ENCODE measurements at regions not wholly inside any gene's neighbourhood (a gene's known extent, or its start where the extent isn't known, plus 50 kb on each side); places are given as distances from the start of the nearest gene placed in this dataset.

DNA sequence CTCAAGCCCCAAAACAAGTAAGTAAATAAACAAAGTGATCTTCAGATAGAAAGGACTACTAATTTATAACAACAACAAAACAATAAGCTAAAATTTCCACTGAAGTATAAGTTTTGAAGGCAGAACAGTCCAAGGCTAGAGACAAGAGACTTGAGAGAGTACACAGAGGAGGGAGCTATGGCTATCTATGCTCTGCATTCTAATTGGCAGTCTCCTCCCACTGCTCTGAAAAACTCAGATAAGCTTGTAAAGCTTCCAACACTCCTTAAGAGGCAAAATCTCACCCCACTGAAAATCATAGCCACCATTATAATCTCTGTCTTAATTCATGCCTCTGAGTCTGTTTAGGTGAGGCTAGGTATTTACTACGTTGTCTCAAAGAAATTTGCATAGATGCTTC, 714.6 kb upstream of the LRATD1 start:
- WGBS = 91% methylated on average over 1 of the region's 1 CpG
- no peak for DNase-seq (ENCODE audit: extremely low spot score)
- Histone ChIP-seq H3K27ac (replicated peaks in 1 of 4) (no peak overlapping the region), H3K36me3 (no peaks in the 10 kb centered on the region), H3K9me3 (peaks cover 0 to 12% (median 0%) of the 10 kb centered on the region in 4 donors), H3K27me3 (no peaks in the 10 kb centered on the region), H3K4me1 (no peaks in the 10 kb centered on the region), H3K4me3 (no peak overlapping the region)
- TF ChIP-seq EP300 (IDR thresholded peaks at IDR 0.05) (no peak), POLR2A (IDR thresholded peaks at IDR 0.05; ENCODE audit: low read depth) (no peak), POLR2AphosphoS5 (IDR thresholded peaks at IDR 0.05) (no peak)
- TF ChIP-seq, protein P1, sequence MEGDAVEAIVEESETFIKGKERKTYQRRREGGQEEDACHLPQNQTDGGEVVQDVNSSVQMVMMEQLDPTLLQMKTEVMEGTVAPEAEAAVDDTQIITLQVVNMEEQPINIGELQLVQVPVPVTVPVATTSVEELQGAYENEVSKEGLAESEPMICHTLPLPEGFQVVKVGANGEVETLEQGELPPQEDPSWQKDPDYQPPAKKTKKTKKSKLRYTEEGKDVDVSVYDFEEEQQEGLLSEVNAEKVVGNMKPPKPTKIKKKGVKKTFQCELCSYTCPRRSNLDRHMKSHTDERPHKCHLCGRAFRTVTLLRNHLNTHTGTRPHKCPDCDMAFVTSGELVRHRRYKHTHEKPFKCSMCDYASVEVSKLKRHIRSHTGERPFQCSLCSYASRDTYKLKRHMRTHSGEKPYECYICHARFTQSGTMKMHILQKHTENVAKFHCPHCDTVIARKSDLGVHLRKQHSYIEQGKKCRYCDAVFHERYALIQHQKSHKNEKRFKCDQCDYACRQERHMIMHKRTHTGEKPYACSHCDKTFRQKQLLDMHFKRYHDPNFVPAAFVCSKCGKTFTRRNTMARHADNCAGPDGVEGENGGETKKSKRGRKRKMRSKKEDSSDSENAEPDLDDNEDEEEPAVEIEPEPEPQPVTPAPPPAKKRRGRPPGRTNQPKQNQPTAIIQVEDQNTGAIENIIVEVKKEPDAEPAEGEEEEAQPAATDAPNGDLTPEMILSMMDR (IDR thresholded peaks at IDR 0.05) = no peak
- intact Hi-C loops (cut with DNase I) = no loop called here

DNA sequence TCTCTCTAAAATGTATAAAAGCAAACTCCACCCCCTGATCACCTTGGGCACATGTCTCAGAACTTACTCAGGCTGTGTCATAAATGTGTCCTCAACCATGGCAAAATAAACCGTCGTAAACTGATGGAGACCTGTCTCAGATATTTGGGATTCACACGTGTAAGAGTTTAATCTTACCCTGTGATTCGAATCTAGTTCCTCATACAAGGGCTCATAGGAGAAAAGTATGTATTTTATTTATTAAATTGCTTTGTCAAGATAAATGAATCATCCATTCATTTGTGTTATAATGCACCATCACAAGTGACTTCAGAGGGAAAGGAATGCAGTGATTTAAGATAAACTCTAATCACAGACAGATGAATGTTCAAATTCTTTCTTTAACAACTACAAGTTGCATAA, 712.5 kb upstream of the LRATD1 start:
- TF ChIP-seq, protein P1 (IDR thresholded peaks at IDR 0.05) = no peak
- TF ChIP-seq POLR2A (IDR thresholded peaks at IDR 0.05; ENCODE audit: low read depth) (no peak), POLR2AphosphoS5 (IDR thresholded peaks at IDR 0.05) (no peak), EP300 (IDR thresholded peaks at IDR 0.05) (no peak)
- no peak for DNase-seq (ENCODE audit: extremely low spot score)
- Histone ChIP-seq H3K36me3 (no peaks in the 10 kb centered on the region), H3K4me1 (no peaks in the 10 kb centered on the region), H3K27me3 (no peaks in the 10 kb centered on the region), H3K9me3 (peaks cover 0 to 12% (median 0%) of the 10 kb centered on the region in 4 donors), H3K27ac (replicated peaks in 1 of 4) (no peak overlapping the region), H3K4me3 (no peak overlapping the region)
- WGBS = 81% methylated on average over 4 of the region's 4 CpGs
- intact Hi-C loops (cut with DNase I) = no loop called here

DNA sequence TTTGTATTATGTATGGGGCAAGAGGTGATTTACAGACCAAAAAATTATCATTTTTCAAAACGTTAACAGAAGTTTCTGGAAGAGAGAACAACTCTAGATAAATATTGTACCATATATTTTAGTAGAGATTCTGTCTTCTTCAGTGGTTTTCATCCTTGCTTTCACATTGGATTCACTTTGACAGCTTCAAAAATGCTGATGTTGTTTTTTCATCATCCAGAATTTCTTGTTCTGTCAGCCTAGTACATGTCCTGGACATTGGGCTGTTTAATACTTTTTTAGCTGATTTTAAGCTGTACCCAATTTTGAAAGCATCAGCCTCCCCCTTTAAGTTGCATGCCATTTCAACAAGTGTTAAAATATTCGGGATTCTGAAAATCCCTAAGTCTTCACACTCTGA, 711.3 kb upstream of the LRATD1 start:
- WGBS = 67% methylated on average over 2 of the region's 2 CpGs
- no peak for DNase-seq (ENCODE audit: extremely low spot score)
- H3K36me3 ChIP-seq = no peaks in the 10 kb centered on the region
- H3K9me3 ChIP-seq = peaks cover 0 to 12% (median 0%) of the 10 kb centered on the region in 4 donors
- H3K4me1 ChIP-seq = no peaks in the 10 kb centered on the region
- intact Hi-C loops (cut with DNase I) = no loop called here
- TF ChIP-seq EP300 (IDR thresholded peaks at IDR 0.05) (no peak), POLR2AphosphoS5 (IDR thresholded peaks at IDR 0.05) (no peak), POLR2A (IDR thresholded peaks at IDR 0.05; ENCODE audit: low read depth) (no peak)
- TF ChIP-seq, protein P1 (IDR thresholded peaks at IDR 0.05) = no peak
- H3K27me3 ChIP-seq = no peaks in the 10 kb centered on the region
- no peak overlapping the region for H3K4me3 ChIP-seq
- H3K27ac ChIP-seq (replicated peaks in 1 of 4) = no peak overlapping the region

- Histone ChIP-seq H3K36me3 (no peaks in the 10 kb centered on the region), H3K4me1 (no peaks in the 10 kb centered on the region), H3K4me3 (no peak overlapping the region), H3K27ac (replicated peaks in 1 of 4) (no peak overlapping the region), H3K27me3 (no peaks in the 10 kb centered on the region), H3K9me3 (peaks cover 0 to 12% (median 0%) of the 10 kb centered on the region in 4 donors)
- intact Hi-C loops (cut with DNase I) = no loop called here
- TF ChIP-seq POLR2A (IDR thresholded peaks at IDR 0.05; ENCODE audit: low read depth) = no peak
- no peak for DNase-seq (ENCODE audit: extremely low spot score)
- 79% methylated on average over 6 of the region's 6 CpGs for WGBS
Measured at GRCh38 chr2:13923823-13924222, 708.7 kb upstream of the LRATD1 start.

DNA sequence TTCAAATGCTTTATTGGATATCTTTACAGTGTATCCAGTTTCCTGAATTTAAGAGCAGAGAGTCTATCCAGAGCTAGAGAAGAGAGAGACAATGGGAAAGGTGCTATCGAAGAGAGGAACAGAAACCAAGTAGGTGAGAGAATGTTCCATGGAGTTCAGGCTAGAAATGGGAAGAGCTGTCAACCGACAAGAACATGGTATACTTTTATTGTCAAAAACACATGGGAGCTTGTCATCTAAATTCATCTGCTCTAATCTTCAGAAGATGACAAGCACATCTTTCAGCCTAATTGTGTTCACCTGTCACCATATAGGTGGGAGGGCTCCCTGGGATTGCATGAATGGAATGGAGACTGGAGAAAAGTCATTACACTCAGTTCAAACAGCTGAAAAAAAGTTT, 690.4 kb upstream of the LRATD1 start:
- Histone ChIP-seq H3K36me3 (no peaks in the 10 kb centered on the region), H3K4me3 (no peak overlapping the region), H3K9me3 (no peaks in the 10 kb centered on the region), H3K27ac (replicated peaks in 1 of 4) (no peak overlapping the region), H3K4me1 (no peaks in the 10 kb centered on the region), H3K27me3 (no peaks in the 10 kb centered on the region)
- DNase-seq (ENCODE audit: extremely low spot score) = no peak
- TF ChIP-seq, protein P1 (IDR thresholded peaks at IDR 0.05) = no peak
- TF ChIP-seq EP300 (IDR thresholded peaks at IDR 0.05) = no peak
- TF ChIP-seq POLR2AphosphoS5 (IDR thresholded peaks at IDR 0.05) = no peak
- TF ChIP-seq POLR2A (IDR thresholded peaks at IDR 0.05; ENCODE audit: low read depth) = no peak
- intact Hi-C loops (cut with DNase I) = no loop called here
- 91% methylated on average over 2 of the region's 2 CpGs for whole genome bisulfite sequencing
